Breast epithelium (tissue), 3 donors: ENCODE measurements at regions not wholly inside any gene's neighbourhood (a gene's known extent, or its start where the extent isn't known, plus 50 kb on each side); places are given as distances from the start of the nearest gene placed in this dataset.

Experiments
- CTCF ChIP-seq, 3 donors: fragments of 450-650 bp; IDR thresholded peaks; one replicate each; pipeline ENCODE4 v1.5.1; 2016 to 2017; ENCODE audit warnings: antibody characterized with exemption in 3 of 3, mild to moderate bottlenecking in 3 of 3, moderate library complexity in 3 of 3
- POLR2AphosphoS5 ChIP-seq, 3 donors: sonication (generic); formaldehyde crosslinking; IDR thresholded peaks; one replicate each; pipeline ENCODE4 v1.6.1; 2017; ENCODE audit warnings: antibody characterized with exemption in 3 of 3

GRCh38 chr6:2404211-2404929 lies 159.0 kb upstream of the GMDS start:
- TF ChIP-seq POLR2AphosphoS5 (IDR thresholded peaks at IDR 0.05) (no peak), CTCF (IDR thresholded peaks at IDR 0.05) (no peak)
